Left lung (tissue), 4 donors: ENCODE measurements at regions not wholly inside any gene's neighbourhood (a gene's known extent, or its start where the extent isn't known, plus 50 kb on each side); places are given as distances from the start of the nearest gene placed in this dataset.

Experiments
- ATAC-seq: fragments of 200-7000 bp; cut with Tn5 transposase; one replicate; pipeline ENCODE4 v1.9.1; 2020; ENCODE audit warnings: moderate library complexity
- DNase-seq, 4 donors: peaks; one replicate each; pipeline ENCODE4 v3.0.0-alpha.2; 2013 to 2020
- H3K27ac ChIP-seq, 2 donors: fragments of 200-600 bp; sonication (generic) in 1 of 2; one replicate each; pipeline versions ENCODE4 v1.5.0 to v1.8.0; 2020 to 2021
- H3K27me3 ChIP-seq, 2 donors: fragments of 200-600 bp; sonication (generic) in 1 of 2; one replicate each; pipeline versions ENCODE4 v1.5.0 to v1.8.0; 2020 to 2021
- H3K36me3 ChIP-seq, 2 donors: fragments of 200-600 bp; sonication (generic) in 1 of 2; one replicate each; pipeline versions ENCODE4 v1.5.0 to v1.8.0; 2020 to 2021
- H3K4me1 ChIP-seq, 2 donors: fragments of 200-600 bp; one replicate each; pipeline ENCODE4 v1.8.0; 2021
- H3K4me3 ChIP-seq, 2 donors: fragments of 200-600 bp; sonication (generic) in 1 of 2; one replicate each; pipeline versions ENCODE4 v1.5.0 to v1.8.0; 2020 to 2021; ENCODE audit warnings: mild to moderate bottlenecking in 1 of 2
- H3K9me3 ChIP-seq, 2 donors: fragments of 200-600 bp; sonication (generic) in 1 of 2; one replicate each; pipeline versions ENCODE4 v1.5.0 to v1.8.0; 2020 to 2021
- CTCF ChIP-seq, 2 donors: fragments of 200-600 bp; sonication (generic) in 1 of 2; IDR thresholded peaks; one replicate each; pipeline versions ENCODE4 v1.5.0 to v1.8.0; 2021; ENCODE audit warnings: antibody characterized with exemption in 2 of 2
- intact Hi-C, 2 donors: fragments of 100-400 bp; cut with DNase I; formaldehyde crosslinking; loops; one replicate each; pipeline versions ENCODE4 v1.11.2 to v1.14.2; 2022
- donor health status: DM: no; HTN: yes; CAD: no.
- donor health status: DM: no; HTN: no; CAD: no.

GRCh38 chr3:61311044-61311443, 59.8 kb upstream of the FHIT start:
- H3K9me3 ChIP-seq: no peaks in the 10 kb centered on the region
- ATAC-seq: no peak
- H3K36me3 ChIP-seq: no peaks in the 10 kb centered on the region
- no peaks in the 10 kb centered on the region for H3K4me1 ChIP-seq
- H3K27ac ChIP-seq: no peak overlapping the region
- DNase-seq: no peak
- H3K27me3 ChIP-seq: no peaks in the 10 kb centered on the region
- H3K4me3 ChIP-seq: no peak overlapping the region
- TF ChIP-seq CTCF (IDR thresholded peaks at IDR 0.05): no peak
- intact Hi-C loops: no loop called here

GRCh38 chr3:61315871-61316270, 64.6 kb upstream of the FHIT start:
- Histone ChIP-seq H3K27me3 (no peaks in the 10 kb centered on the region), H3K27ac (no peak overlapping the region), H3K4me3 (no peak overlapping the region), H3K4me1 (no peaks in the 10 kb centered on the region), H3K9me3 (no peaks in the 10 kb centered on the region), H3K36me3 (no peaks in the 10 kb centered on the region)
- no peak for TF ChIP-seq CTCF (IDR thresholded peaks at IDR 0.05)
- ATAC-seq (peak; percentile 59), DNase-seq (peak in 2 of 4 donors; percentile 13 to 45)
- intact Hi-C loops: no loop called here

GRCh38 chr3:61323094-61323493, 71.8 kb upstream of the FHIT start:
- no peak for ATAC-seq
- no peaks in the 10 kb centered on the region for H3K27me3 ChIP-seq
- DNase-seq: peak in 1 of 4 donors; percentile 6
- H3K9me3 ChIP-seq: no peaks in the 10 kb centered on the region
- H3K4me1 ChIP-seq: no peaks in the 10 kb centered on the region
- intact Hi-C loops: no loop called here
- H3K4me3 ChIP-seq: no peak overlapping the region
- no peak overlapping the region for H3K27ac ChIP-seq
- no peak for TF ChIP-seq CTCF (IDR thresholded peaks at IDR 0.05)
- no peaks in the 10 kb centered on the region for H3K36me3 ChIP-seq

GRCh38 chr3:61331929-61332552, 80.8 kb upstream of the FHIT start:
- ATAC-seq (no peak), DNase-seq (no peak)
- Histone ChIP-seq H3K27me3 (no peaks in the 10 kb centered on the region), H3K27ac (no peak overlapping the region), H3K4me3 (no peak overlapping the region), H3K4me1 (no peaks in the 10 kb centered on the region), H3K9me3 (no peaks in the 10 kb centered on the region), H3K36me3 (no peaks in the 10 kb centered on the region)
- intact Hi-C loops: no loop called here
- TF ChIP-seq CTCF (IDR thresholded peaks at IDR 0.05): no peak

- ATAC-seq: no peak
- Histone ChIP-seq H3K36me3 (no peaks in the 10 kb centered on the region), H3K4me3 (no peak overlapping the region), H3K4me1 (no peaks in the 10 kb centered on the region), H3K9me3 (no peaks in the 10 kb centered on the region), H3K27ac (no peak overlapping the region), H3K27me3 (no peaks in the 10 kb centered on the region)
- DNase-seq: no peak
- intact Hi-C loops: no loop called here
- no peak for TF ChIP-seq CTCF (IDR thresholded peaks at IDR 0.05)
These were observed 82.1 kb upstream of the FHIT start for GRCh38 chr3:61333192-61333961.
